ENCODE measurements at regions not wholly inside any gene's neighbourhood (a gene's known extent, or its start where the extent isn't known, plus 50 kb on each side); places are given as distances from the start of the nearest gene placed in this dataset.
"Not testable (repeated sequence)": the region's sequence is repeated elsewhere in the genome, so short reads cannot be mapped to it uniquely, and the experiment has no call there.

DNA sequence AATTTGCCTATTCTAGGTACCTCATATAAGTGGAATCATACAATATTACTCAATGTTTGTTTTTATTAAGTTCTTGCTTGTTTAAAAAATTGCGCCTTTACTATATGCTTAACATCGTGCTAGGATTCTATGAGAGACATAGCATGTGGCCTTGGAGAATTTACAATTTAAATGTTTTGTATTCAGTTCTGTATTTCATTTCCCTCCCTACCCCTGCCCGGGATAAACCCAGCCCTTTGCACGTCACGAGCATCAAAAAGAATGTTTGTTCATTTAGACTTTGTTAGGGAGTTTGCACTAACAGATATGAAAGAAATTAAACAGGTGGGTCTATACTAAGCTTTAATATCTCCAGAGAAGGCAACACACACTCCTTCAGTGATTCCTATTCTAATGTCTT, 75.7 kb downstream of the C18orf54 start:
- no peak for DNase-seq (ENCODE audit: low read depth in 2 of 2)

DNA sequence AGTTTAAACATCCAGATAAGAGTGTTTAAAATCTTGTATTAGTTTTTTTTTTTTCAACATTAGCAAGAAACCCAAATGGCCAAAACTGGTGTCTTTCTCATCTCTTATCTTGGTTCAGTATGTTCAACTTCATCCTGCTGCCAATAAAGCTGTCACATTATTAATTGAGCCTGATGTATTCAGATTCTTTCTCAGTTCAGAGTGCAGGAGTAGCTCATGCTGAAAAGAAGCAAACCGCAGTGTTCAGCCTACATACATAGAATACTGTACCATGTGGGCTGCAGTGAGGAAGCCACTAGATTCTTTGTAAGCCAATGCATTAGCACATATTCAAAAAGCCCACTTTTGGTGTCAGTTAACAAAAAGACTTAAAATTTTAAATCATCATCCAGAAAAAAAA, 76.2 kb downstream of the C18orf54 start:
- DNase-seq (ENCODE audit: low read depth in 2 of 2): no peak

- DNase-seq (ENCODE audit: low read depth in 2 of 2): no peak
Observed at GRCh38 chr18:54434453-54434852, 76.7 kb downstream of the C18orf54 start.

GRCh38 chr18:54436501-54436900, 78.8 kb downstream of the C18orf54 start:
- DNase-seq (ENCODE audit: low read depth in 2 of 2): no peak

DNA sequence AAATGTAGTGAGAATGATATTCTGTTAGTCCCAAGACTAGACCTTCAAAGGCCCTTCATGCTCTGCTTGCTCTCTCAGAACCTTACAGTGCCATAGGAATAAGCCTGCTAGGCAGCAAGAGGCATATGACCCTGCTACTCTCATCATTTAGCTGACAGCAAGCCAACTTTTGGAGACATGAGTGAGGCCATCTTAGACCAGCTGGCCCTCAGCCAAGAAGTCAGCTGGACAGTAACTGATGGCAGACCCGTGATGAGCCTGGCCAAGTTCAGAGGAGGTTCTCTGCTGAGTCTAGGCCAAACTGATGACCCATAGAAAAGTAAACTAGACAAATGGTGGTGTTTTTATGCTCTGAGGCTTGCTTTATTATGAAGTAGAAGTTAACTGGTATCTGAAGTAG, 82.6 kb downstream of the C18orf54 start:
- DNase-seq (ENCODE audit: low read depth in 2 of 2): no peak

DNA sequence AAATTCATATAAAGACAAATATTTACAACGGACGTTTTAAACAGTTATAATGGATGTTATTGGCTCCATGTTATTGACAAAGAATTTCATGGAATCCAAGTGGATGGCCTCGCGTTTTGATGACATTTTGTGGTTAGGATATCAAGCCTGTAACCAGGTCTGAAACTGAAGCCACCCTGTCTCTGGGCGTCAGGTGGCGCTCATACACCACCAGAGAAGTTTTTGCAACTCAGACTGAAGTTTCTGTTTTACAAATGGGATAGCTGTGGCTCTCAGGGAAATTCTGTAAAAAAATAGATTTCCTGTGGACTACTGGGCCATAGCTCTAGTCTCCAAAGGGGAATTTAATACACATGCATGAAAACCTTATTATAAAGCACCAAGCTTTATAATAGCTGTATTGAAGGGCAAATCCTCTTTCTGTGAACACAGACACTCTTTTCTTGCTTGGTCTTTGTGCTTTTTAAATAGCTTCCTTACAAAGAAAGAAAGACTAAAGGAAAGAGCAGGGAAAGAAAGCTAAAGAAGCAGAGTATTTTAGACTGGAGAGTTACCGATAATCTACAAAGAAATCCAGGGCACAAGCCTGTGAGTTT, 86.7 kb downstream of the C18orf54 start:
- peak in 1 of 2 experiments; percentile 29 for DNase-seq (ENCODE audit: low read depth in 2 of 2)

- no peak for DNase-seq (ENCODE audit: low read depth in 2 of 2)
Observed at GRCh38 chr18:54453996-54454395, 96.3 kb downstream of the C18orf54 start.

- DNase-seq (ENCODE audit: low read depth in 2 of 2): no peak
Observed at GRCh38 chr18:54465502-54465901, 107.8 kb downstream of the C18orf54 start.

DNA sequence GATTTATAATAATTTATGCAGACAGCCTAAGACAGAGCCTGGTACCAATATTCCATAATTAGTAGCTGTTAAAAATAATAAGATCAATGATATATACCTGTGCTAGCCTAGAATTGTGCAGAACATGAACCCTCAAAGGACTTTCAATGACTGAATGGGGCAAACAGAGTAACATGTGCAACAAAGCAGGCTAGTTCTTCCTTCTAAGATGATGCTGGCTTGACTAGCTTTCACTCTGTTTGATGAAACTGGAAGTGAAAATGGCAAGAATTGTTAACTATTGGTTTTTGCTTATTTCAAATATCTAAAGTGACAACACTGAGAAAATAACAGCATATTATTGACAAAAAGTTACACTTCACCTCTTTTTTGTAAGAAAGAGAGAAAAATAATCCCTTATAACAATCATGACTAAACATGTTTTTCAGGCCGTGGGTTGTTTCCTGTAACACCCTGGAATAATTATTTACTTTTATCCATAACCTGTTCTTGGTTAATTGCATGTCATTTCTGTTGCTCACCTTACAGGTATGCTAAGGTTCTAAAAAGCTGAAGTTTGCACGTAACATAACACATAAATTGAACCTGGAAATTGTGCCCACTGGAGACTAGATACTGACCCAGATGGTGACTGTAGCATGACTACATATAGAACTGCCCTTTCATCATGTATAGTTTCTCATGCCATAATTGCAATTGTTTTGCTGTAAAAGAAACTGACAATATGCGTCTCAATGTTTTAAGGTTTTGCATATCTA, 108.7 kb downstream of the C18orf54 start:
- DNase-seq (ENCODE audit: low read depth in 2 of 2): no peak

DNA sequence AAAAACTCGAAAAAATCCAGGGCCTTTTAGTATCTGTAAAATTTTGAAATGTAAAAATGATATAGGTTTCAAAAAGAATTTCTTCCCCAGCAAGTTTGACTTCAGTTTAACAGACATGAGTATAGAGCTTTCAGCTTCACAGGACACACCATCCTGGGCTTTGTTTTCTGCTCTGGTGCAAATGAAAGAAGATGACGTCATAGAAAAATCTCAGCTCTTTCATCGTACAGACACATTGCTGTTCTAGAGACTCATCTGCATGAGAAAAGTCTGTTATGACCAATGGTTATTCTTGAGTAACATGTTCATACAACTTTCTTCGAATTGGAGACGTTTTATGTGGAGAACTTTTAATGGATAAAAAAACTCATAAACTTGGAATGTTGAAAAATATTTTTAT, 111.7 kb upstream of the DYNAP start:
- no peak for DNase-seq (ENCODE audit: low read depth in 2 of 2)

DNA sequence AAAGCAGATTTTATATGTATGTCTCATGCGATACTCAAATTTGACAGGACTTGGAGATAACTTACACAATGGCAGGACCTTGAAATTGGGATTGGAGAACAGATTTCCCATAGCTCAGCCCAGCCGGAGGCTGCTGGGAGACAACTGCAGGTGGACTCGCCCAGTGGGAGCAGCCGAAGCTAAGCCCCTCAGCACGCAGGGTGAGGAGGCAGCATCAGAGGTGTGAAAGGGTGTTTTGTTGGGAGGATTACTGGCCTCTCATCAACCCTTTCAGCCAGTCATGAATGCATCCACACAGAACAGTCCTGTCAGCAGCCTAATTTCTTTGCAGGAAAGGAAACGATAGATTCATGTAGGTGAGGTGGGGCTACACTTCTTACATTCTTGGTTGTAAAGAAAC, 110.4 kb upstream of the DYNAP start:
- DNase-seq (ENCODE audit: low read depth in 2 of 2): no peak

DNA sequence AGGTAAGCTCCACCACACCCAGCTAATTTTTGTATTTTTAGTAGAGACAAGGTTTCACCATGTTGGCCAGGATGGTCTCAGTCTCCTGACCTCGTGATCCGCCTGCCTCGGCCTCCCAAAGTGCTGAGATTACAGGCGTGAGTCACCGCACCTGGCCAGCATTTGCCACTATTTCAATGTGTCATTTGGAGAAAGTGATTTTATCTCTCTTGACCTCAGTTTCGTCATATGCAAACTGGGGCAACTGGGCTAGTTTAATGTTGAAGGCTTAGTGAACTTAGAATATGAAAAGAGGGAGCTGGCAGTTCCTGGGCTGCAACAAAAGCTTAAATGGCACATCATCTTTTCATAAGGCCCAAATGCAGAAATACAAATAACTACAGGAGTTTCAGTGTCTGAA, 88.6 kb upstream of the DYNAP start:
- not testable (repeated sequence) for DNase-seq (ENCODE audit: low read depth in 2 of 2)

DNA sequence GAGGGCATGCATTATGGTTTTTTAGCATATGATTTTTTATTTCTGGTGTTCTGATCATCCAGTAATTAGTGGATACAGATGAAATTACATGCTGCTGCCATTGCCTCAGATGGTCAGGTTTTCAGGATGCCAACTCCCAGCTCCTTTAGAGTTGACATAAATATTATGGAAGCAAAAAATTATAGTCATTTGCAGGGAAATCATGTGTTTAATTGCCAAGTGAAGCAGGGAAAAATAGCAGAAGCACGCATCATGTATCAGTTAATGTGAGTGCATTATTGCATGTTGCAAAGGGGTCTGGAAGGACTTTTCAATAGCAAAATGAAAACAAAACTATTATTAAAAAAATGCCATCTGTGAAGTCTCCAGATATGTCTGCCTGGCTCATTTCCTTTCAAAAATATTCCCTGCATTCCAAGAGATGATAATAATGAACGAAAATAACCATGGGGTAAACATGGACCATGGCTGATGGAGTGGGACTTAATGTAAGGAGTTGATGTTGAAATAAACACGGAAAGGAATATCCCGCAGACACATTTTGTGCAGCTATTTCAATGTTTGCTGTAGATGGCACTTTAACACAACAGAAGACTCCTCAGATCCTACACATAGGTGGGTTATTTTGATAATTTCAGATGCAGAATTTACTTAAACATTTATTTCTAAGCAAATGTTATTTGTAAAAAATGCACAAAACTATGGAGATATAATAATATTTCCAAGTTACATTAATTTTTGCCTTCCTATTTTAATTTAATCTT, 87.7 kb upstream of the DYNAP start:
- no peak for DNase-seq (ENCODE audit: low read depth in 2 of 2)

GRCh38 chr18:54506516-54507261, 84.4 kb upstream of the DYNAP start:
- no peak for DNase-seq (ENCODE audit: low read depth in 2 of 2)

DNA sequence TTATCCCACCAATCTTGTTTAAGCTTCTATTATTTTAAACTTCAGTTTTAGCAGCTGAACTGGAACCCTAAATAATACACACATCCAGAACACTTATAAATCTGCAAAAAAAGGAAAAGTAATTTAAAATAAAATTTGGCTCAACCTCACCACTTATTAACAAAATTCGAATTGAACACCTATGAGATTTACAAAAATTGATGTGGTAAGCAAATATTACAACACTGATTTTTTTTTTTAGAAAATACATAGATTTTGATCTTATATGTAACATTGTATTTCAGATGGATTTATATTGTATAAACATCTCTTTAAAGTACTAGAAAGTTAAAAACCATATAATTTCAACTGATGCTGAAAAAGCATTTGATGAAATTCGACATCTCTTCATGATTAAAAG, 81.3 kb upstream of the DYNAP start:
- DNase-seq (ENCODE audit: low read depth in 2 of 2): no peak

GRCh38 chr18:54515149-54515548, 75.9 kb upstream of the DYNAP start:
- no peak for DNase-seq (ENCODE audit: low read depth in 2 of 2)

DNA sequence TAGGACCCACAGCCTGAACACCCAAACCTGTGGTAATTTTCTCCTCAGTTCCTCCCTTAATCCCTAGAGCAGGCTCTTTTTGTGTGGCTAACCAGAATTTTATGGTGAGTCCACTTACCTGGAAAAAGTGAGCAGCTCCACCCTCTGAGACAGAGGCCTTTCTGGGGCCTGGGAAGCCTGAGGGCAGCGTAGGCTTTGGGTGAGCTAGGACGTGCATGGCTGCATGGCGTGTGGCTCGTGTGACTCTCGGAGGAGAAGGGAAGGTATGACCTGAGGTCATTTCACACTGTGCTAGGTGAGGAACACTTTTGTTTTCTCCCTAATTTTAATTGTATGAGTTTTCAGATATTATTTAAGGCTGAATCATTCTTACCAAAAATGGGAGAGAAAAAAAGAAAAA, 73.5 kb upstream of the DYNAP start:
- DNase-seq (ENCODE audit: low read depth in 2 of 2): no peak

DNA sequence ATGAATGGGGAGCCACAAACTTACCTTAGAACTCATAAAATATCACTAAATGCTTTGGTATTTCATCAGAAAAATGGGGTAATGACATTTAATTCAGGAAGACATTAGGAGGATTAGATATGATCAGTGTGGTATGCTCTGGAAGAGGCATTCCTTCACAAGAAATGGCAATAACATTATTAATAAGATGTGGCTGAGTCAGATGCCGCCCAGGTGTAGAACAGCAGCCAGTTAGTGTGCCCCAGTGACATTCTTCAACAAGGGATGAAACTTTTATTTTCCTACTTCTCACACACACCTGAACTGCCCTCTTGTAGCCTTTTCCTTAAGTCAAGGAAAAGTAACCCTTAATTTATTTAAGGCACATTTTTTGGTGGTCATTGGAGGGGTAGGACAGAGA, 69.2 kb upstream of the DYNAP start:
- DNase-seq (ENCODE audit: low read depth in 2 of 2): no peak

GRCh38 chr18:54528942-54529376, 62.1 kb upstream of the DYNAP start:
- no peak for DNase-seq (ENCODE audit: low read depth in 2 of 2)

DNA sequence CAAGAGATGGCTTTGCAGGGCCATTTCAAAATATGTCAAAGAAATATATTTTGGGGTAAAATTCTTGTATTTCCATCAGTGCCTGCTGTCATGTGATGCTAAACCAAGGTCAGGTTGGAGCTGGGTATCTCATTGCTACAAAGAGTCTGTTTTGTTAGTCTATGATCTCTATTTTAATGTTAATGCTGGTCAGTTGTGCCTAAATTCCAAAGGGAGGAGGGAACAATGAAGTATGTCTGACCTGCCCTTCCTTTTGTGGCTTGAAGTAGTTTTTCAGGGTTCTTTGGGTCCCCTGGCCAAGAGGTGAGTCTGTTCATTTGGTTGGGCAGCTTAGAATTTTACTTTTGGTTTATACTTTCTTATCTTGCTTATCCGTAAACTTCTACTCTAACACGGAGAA, 61.6 kb upstream of the DYNAP start:
- no peak for DNase-seq (ENCODE audit: low read depth in 2 of 2)

- no peak for DNase-seq (ENCODE audit: low read depth in 2 of 2)
Observed at GRCh38 chr18:54530285-54530684, 60.8 kb upstream of the DYNAP start.

- no peak for DNase-seq (ENCODE audit: low read depth in 2 of 2)
Observed at GRCh38 chr18:54531402-54532065, 59.5 kb upstream of the DYNAP start.

All from stimulated activated CD4-positive, alpha-beta T cell treated with anti-CD3 and anti-CD28 coated beads, Interleukin-12 subunit alpha, Interleukin-12 subunit beta, amount 100 ng/mL, for 24 hours (primary cell).